CD4-positive, alpha-beta memory T cell (primary cell): ENCODE measurements at regions not wholly inside any gene's neighbourhood (a gene's known extent, or its start where the extent isn't known, plus 50 kb on each side); places are given as distances from the start of the nearest gene placed in this dataset.

Experiments used
- CTCF ChIA-PET: fragments of 350-600 bp; sonication (Branson Sonifier 250); formaldehyde crosslinking; loops from one replicate; lab custom pipeline; 2021; ENCODE audit warnings: inconsistent platforms; ENCODE audit not compliant: partially characterized antibody; lab: Charles Lee
- POLR2A ChIA-PET: fragments of 350-600 bp; sonication (Branson Sonifier 250); formaldehyde crosslinking; loops from one replicate; lab custom pipeline; 2021; ENCODE audit not compliant: partially characterized antibody; lab: Charles Lee
- DNase-seq, 5 donors: peaks; one replicate each; pipeline versions ENCODE4 v3.0.0 to v3.0.0-alpha.2; 2020 to 2022; ENCODE audit warnings: mixed read lengths in 1 of 5
- H3K27ac ChIP-seq: one replicate; pipeline ENCODE4 v1.7.0; 2013; ENCODE audit warnings: low read depth, low read length
- H3K27me3 ChIP-seq: 2 replicates; pipeline ENCODE4 v1.7.0; 2013; ENCODE audit warnings: mild to moderate bottlenecking, low read length, moderate library complexity; ENCODE audit not compliant: insufficient read depth
- H3K36me3 ChIP-seq: 2 replicates; pipeline ENCODE4 v1.7.0; 2013; ENCODE audit warnings: mild to moderate bottlenecking, low read length, moderate library complexity; ENCODE audit not compliant: insufficient read depth
- H3K4me1 ChIP-seq: 2 replicates; pipeline ENCODE4 v1.7.0; 2013; ENCODE audit warnings: mild to moderate bottlenecking, low read length, moderate library complexity; ENCODE audit not compliant: insufficient read depth
- H3K4me3 ChIP-seq, 2 donors: one replicate each; pipeline ENCODE4 v1.7.0; 2013; ENCODE audit warnings: low read length in 2 of 2, mild to moderate bottlenecking in 1 of 2
- H3K9me3 ChIP-seq, 2 donors: one replicate each; pipeline ENCODE4 v1.7.0; 2013; ENCODE audit warnings: low read length in 2 of 2, control low read depth in 1 of 2; ENCODE audit not compliant: control insufficient read depth in 1 of 2
- H3K27ac Mint-ChIP-seq, 7 donors: one replicate each; pipeline ENCODE4 v1.8.0; 2020 to 2021; ENCODE audit warnings: mixed read lengths in 7 of 7, mild to moderate bottlenecking in 6 of 7, inconsistent platforms in 3 of 7, moderate library complexity in 3 of 7
- H3K27me3 Mint-ChIP-seq, 2 donors: one replicate each; pipeline ENCODE4 v1.8.0; 2020 to 2021; ENCODE audit warnings: mixed read lengths in 2 of 2
- H3K36me3 Mint-ChIP-seq, 2 donors: one replicate each; pipeline ENCODE4 v1.8.0; 2020 to 2021; ENCODE audit warnings: mixed read lengths in 2 of 2, inconsistent platforms in 1 of 2, mild to moderate bottlenecking in 1 of 2
- H3K4me1 Mint-ChIP-seq, 4 donors: one replicate each; pipeline ENCODE4 v1.8.0; 2020 to 2021; ENCODE audit warnings: mixed read lengths in 4 of 4, mild to moderate bottlenecking in 1 of 4
- H3K4me3 Mint-ChIP-seq, 8 donors: one replicate each; pipeline ENCODE4 v1.8.0; 2020 to 2021; ENCODE audit warnings: mixed read lengths in 8 of 8, mild to moderate bottlenecking in 7 of 8, moderate library complexity in 6 of 8, inconsistent platforms in 3 of 8
- H3K9me3 Mint-ChIP-seq, 8 donors: one replicate each; pipeline ENCODE4 v1.8.0; 2020 to 2021; ENCODE audit warnings: mixed read lengths in 8 of 8, mild to moderate bottlenecking in 5 of 8, inconsistent platforms in 3 of 8, moderate library complexity in 1 of 8
- intact Hi-C: fragments of 100-400 bp; cut with micrococcal nuclease; formaldehyde crosslinking; loops from one replicate; pipeline ENCODE4 v1.15.1; 2023

DNA sequence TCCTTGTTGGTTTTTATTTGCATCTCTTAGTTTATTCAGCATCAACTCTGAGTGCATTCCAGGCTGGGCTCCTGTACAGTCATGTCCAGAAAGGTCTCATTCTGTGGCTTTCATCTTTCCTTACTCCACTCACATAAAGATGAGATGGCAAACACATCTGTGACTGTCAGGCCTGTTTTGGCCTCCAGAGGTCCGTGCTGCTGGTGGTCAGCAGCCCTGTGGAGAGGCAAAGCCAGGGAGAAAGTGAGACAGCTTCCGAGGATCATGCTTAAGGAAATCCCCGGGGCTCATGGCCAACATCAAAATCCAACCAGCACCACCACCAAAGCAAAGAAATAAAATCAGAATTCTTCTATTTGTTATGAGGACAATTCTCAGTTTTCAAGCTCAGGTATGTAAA lies 96.1 kb upstream of the HIVEP3 start:
- H3K9me3 Mint-ChIP-seq: peaks cover 0 to 1% (median 0%) of the 10 kb centered on the region in 8 donors
- Histone ChIP-seq H3K9me3 (no peaks in the 10 kb centered on the region), H3K4me3 (no peak overlapping the region), H3K27ac (no peak overlapping the region), H3K4me1 (peaks cover 14% of the 10 kb centered on the region), H3K27me3 (no peaks in the 10 kb centered on the region), H3K36me3 (no peaks in the 10 kb centered on the region)
- intact Hi-C loops: no loop called here
- no peak for DNase-seq
- H3K4me3 Mint-ChIP-seq: peak overlapping the region in 2 of 8 donors; percentile 27 to 79
- H3K4me1 Mint-ChIP-seq: peaks cover 35 to 53% (median 40%) of the 10 kb centered on the region in 4 donors
- H3K36me3 Mint-ChIP-seq: peaks cover 0 to 5% of the 10 kb centered on the region in 2 donors
- no peak overlapping the region for H3K27ac Mint-ChIP-seq
- ChIA-PET POLR2A (no interaction called here), CTCF (no interaction called here)
- H3K27me3 Mint-ChIP-seq: no peaks in the 10 kb centered on the region

DNA sequence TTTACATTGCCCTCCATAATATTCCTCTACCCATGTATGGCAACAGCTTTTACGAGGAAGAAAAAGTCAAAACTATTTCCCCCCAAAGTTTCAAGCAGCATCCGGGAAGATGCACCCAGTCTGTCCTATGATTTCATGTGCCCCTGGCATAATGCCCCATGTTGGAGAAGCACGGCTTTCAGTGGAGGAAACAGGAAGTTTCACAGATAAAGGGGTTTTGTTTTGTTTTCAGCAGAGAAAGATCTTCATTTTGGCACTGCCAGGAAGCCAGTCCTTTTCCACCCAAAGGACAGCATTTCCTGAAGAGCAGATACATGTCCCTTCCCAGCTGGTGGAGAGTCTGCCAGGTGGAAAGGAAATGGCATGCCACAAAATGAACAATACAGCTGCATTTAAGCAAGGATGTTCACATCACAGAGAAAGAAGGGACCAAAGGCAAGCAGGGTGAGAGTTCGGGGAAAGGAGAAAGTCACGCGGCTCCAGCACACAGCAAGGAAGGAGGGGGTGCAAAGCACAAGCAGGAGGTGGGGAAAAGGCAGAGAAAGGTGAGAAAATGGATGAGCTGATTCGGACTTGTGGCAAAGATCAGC lies 95.3 kb upstream of the HIVEP3 start:
- Mint-ChIP-seq H3K4me1 (peaks cover 44 to 61% (median 48%) of the 10 kb centered on the region in 4 donors), H3K36me3 (peaks cover 0 to 5% of the 10 kb centered on the region in 2 donors), H3K9me3 (peaks cover 0 to 1% (median 0%) of the 10 kb centered on the region in 8 donors), H3K4me3 (peak overlapping the region; percentile 4 to 79 (median 68)), H3K27me3 (no peaks in the 10 kb centered on the region), H3K27ac (peak overlapping the region in 5 of 7 donors; percentile 0 to 81 (median 12))
- POLR2A ChIA-PET: no interaction called here
- Histone ChIP-seq H3K27me3 (no peaks in the 10 kb centered on the region), H3K27ac (no peak overlapping the region), H3K4me1 (peaks cover 20% of the 10 kb centered on the region), H3K4me3 (no peak overlapping the region), H3K9me3 (no peaks in the 10 kb centered on the region), H3K36me3 (no peaks in the 10 kb centered on the region)
- DNase-seq: no peak
- intact Hi-C loops: no loop called here
- CTCF ChIA-PET: no interaction called here

DNA sequence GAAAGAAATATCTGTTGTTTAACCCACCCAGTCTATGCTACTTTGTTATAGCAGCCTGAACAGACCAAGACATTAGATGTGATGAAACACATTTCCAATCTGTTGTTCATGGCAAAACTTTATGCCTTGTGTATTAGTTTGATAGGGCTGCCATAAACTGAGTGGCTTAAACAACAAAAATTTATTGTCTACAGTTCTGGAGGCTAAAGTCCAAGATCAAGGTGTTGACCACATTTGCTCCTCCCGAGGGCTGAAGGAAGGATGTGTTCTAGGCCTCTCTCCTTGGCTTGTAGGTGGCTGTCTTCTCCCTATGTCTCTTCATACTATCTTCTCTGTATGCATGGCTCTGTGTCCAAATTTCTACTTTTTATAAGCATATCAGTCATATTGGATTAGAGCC lies 94.1 kb upstream of the HIVEP3 start:
- H3K4me1 ChIP-seq: peaks cover 20% of the 10 kb centered on the region
- H3K4me3 Mint-ChIP-seq: no peak overlapping the region
- no peak overlapping the region for H3K27ac ChIP-seq
- POLR2A ChIA-PET: no interaction called here
- no peaks in the 10 kb centered on the region for H3K36me3 ChIP-seq
- no peaks in the 10 kb centered on the region for H3K27me3 ChIP-seq
- DNase-seq: no peak
- no peaks in the 10 kb centered on the region for H3K27me3 Mint-ChIP-seq
- H3K27ac Mint-ChIP-seq: no peak overlapping the region
- intact Hi-C loops: no loop called here
- CTCF ChIA-PET: no interaction called here
- peaks cover 45 to 73% (median 51%) of the 10 kb centered on the region in 4 donors for H3K4me1 Mint-ChIP-seq
- H3K4me3 ChIP-seq: no peak overlapping the region
- no peaks in the 10 kb centered on the region for H3K9me3 Mint-ChIP-seq
- peaks cover 0 to 5% of the 10 kb centered on the region in 2 donors for H3K36me3 Mint-ChIP-seq
- no peaks in the 10 kb centered on the region for H3K9me3 ChIP-seq

DNA sequence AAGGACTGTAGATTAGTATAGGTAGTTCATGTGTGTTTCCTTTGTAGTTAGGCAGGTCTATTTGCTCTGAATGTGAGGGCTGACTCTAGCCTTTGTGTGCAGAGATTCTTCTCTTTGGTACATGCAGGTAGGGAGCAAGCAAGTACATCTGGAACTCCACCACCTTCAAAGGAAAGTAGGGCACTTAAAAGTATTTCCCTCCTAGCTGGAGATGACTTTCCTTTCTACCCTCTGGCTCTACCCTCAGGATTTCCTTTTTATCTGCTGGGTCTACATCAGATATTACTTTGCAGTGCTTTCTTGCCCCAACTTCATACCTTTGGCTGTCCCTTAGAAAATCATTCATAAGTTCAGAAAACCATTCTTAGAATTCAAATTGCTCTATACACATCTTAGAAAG lies 91.7 kb upstream of the HIVEP3 start:
- peak overlapping the region in 2 of 7 donors; percentile 6 to 27 for H3K27ac Mint-ChIP-seq
- H3K27me3 Mint-ChIP-seq: no peaks in the 10 kb centered on the region
- CTCF ChIA-PET: interaction anchor here (1.7 kb wide), 1 partner anchor 18 kb away, joined by 3 read pairs; no protein-coding TSS in a partner anchor

DNA sequence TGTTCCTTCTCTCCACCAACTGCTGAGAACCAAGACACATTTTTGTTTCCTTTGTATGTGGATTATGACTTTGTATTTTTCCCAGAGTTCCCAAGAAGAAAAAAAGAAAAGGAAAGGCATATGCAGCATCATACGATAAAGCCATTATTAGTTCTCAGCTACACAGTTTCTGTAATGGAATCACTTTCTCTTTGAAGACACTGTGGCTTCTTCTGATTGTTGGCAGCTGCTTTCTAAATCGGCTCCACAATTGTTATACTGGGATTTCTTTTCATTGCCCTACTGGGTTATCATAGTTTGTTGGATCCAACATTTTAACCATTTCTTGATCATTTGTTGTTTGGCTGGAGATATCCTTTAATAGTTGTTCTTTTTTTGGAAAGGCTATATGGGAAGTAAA lies 89.5 kb upstream of the HIVEP3 start:
- H3K27ac Mint-ChIP-seq: no peak overlapping the region
- no peak overlapping the region for H3K4me3 Mint-ChIP-seq
- peaks cover 6% of the 10 kb centered on the region for H3K4me1 ChIP-seq
- H3K27ac ChIP-seq: no peak overlapping the region
- intact Hi-C loops: no loop called here
- H3K9me3 Mint-ChIP-seq: no peaks in the 10 kb centered on the region
- ChIA-PET POLR2A (no interaction called here), CTCF (no interaction called here)
- H3K27me3 ChIP-seq: no peaks in the 10 kb centered on the region
- peaks cover 26 to 51% (median 33%) of the 10 kb centered on the region in 4 donors for H3K4me1 Mint-ChIP-seq
- no peak for DNase-seq
- no peak overlapping the region for H3K4me3 ChIP-seq
- no peaks in the 10 kb centered on the region for H3K9me3 ChIP-seq
- no peaks in the 10 kb centered on the region for H3K36me3 Mint-ChIP-seq
- no peaks in the 10 kb centered on the region for H3K27me3 Mint-ChIP-seq
- H3K36me3 ChIP-seq: no peaks in the 10 kb centered on the region

More for the DNA sequence above, 91.7 kb upstream of the HIVEP3 start:
- Histone ChIP-seq H3K4me1 (peaks cover 20% of the 10 kb centered on the region), H3K27ac (no peak overlapping the region), H3K36me3 (no peaks in the 10 kb centered on the region), H3K9me3 (no peaks in the 10 kb centered on the region), H3K27me3 (no peaks in the 10 kb centered on the region), H3K4me3 (no peak overlapping the region)
- peaks cover 45 to 73% (median 50%) of the 10 kb centered on the region in 4 donors for H3K4me1 Mint-ChIP-seq
- no peak overlapping the region for H3K4me3 Mint-ChIP-seq
- intact Hi-C loops: no loop called here
- no peaks in the 10 kb centered on the region for H3K9me3 Mint-ChIP-seq
- DNase-seq: no peak
- H3K36me3 Mint-ChIP-seq: peaks cover 0 to 5% of the 10 kb centered on the region in 2 donors
- POLR2A ChIA-PET: no interaction called here

DNA sequence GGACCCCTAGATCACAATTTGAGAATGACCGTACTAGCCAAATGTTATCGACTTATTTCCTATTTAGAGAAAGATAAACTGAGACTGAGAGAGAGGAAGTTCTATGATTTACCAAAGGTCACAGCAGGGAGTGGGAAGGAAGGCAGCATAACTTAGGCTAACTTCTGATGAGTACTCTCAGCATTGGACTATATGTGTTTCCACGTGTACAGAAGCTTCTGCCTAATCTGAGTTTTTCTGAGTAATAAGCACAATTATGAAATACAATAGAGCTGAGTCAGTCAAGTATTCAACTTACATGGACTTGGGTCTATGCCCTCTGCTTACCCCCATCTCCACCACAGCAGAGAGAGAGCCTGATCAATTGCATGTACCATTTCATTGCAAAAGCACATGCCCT lies 88.1 kb upstream of the HIVEP3 start:
- Histone ChIP-seq H3K4me1 (peaks cover 6% of the 10 kb centered on the region), H3K36me3 (no peaks in the 10 kb centered on the region), H3K4me3 (no peak overlapping the region), H3K9me3 (no peaks in the 10 kb centered on the region), H3K27me3 (no peaks in the 10 kb centered on the region), H3K27ac (no peak overlapping the region)
- intact Hi-C loops: no loop called here
- ChIA-PET CTCF (no interaction called here), POLR2A (no interaction called here)
- Mint-ChIP-seq H3K4me1 (peaks cover 24 to 45% (median 30%) of the 10 kb centered on the region in 4 donors), H3K36me3 (no peaks in the 10 kb centered on the region), H3K4me3 (no peak overlapping the region), H3K27me3 (no peaks in the 10 kb centered on the region), H3K27ac (no peak overlapping the region), H3K9me3 (no peaks in the 10 kb centered on the region)
- DNase-seq: no peak

DNA sequence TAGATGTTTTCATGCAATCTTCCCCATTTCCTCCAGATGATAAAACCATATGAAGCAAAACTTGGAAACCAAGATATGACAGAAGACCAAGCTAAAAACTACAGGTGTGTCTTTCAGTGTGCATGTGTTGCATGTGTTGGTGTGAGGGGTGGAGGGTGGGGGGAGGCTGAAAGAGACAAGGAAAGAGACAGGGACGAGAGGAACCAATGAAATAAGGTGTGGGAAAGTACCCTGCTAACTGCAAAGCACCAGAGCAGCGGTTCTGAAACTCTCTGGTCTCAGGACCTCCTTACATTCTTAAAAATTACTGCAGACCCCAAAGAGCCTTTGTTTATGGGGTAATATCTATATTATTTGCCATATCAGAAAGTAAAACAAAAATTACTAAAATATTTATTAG lies 87.4 kb upstream of the HIVEP3 start:
- DNase-seq: no peak
- POLR2A ChIA-PET: no interaction called here
- no peaks in the 10 kb centered on the region for H3K9me3 ChIP-seq
- no peaks in the 10 kb centered on the region for H3K36me3 ChIP-seq
- Mint-ChIP-seq H3K4me1 (peaks cover 23 to 40% (median 28%) of the 10 kb centered on the region in 4 donors), H3K9me3 (no peaks in the 10 kb centered on the region), H3K27ac (no peak overlapping the region), H3K36me3 (no peaks in the 10 kb centered on the region), H3K4me3 (no peak overlapping the region), H3K27me3 (no peaks in the 10 kb centered on the region)
- no peak overlapping the region for H3K4me3 ChIP-seq
- peaks cover 6% of the 10 kb centered on the region for H3K4me1 ChIP-seq
- intact Hi-C loops: no loop called here
- CTCF ChIA-PET: no interaction called here
- H3K27me3 ChIP-seq: no peaks in the 10 kb centered on the region
- no peak overlapping the region for H3K27ac ChIP-seq
